Neural cell (in vitro differentiated cells): ENCODE measurements at regions not wholly inside any gene's neighbourhood (a gene's known extent, or its start where the extent isn't known, plus 50 kb on each side); places are given as distances from the start of the nearest gene placed in this dataset.

Experiments
- EP300 ChIP-seq: fragments of 450-650 bp; conservative IDR thresholded peaks from 2 replicates; pipeline ENCODE4 v1.6.1; 2014; ENCODE audit warnings: antibody characterized with exemption, mild to moderate bottlenecking, moderate library complexity; ENCODE audit not compliant: poor library complexity, severe bottlenecking
- EZH2 ChIP-seq: fragments of 200-600, 300-800 bp; shearing (Covaris generic), sonication (generic); IDR thresholded peaks from 2 replicates; pipeline ENCODE4 v1.6.1; 2014; ENCODE audit warnings: antibody characterized with exemption, low read length, borderline replicate concordance, mild to moderate bottlenecking; ENCODE audit not compliant: insufficient read depth, poor library complexity, severe bottlenecking
- POLR2AphosphoS5 ChIP-seq: IDR thresholded peaks from 2 replicates; pipeline ENCODE4 v1.6.1; 2012
- SMC3 ChIP-seq: fragments of 450-650 bp; conservative IDR thresholded peaks from 2 replicates; pipeline ENCODE4 v1.6.1; 2014; ENCODE audit warnings: antibody characterized with exemption, mild to moderate bottlenecking, moderate library complexity; ENCODE audit not compliant: poor library complexity
- TAF1 ChIP-seq: IDR thresholded peaks from 2 replicates; pipeline ENCODE4 v1.6.1; 2012; ENCODE audit warnings: low read depth
- TF ChIP-seq, protein P1 (sequence below): fragments of 450-650 bp; IDR thresholded peaks from 2 replicates; pipeline ENCODE4 v1.5.1; 2014; ENCODE audit warnings: antibody characterized with exemption, mild to moderate bottlenecking, moderate library complexity; ENCODE audit not compliant: poor library complexity, severe bottlenecking
- TF ChIP-seq, protein P2 (sequence below): IDR thresholded peaks from 2 replicates; pipeline ENCODE4 v1.6.1; 2012; ENCODE audit warnings: borderline replicate concordance

- TF ChIP-seq, protein P1, sequence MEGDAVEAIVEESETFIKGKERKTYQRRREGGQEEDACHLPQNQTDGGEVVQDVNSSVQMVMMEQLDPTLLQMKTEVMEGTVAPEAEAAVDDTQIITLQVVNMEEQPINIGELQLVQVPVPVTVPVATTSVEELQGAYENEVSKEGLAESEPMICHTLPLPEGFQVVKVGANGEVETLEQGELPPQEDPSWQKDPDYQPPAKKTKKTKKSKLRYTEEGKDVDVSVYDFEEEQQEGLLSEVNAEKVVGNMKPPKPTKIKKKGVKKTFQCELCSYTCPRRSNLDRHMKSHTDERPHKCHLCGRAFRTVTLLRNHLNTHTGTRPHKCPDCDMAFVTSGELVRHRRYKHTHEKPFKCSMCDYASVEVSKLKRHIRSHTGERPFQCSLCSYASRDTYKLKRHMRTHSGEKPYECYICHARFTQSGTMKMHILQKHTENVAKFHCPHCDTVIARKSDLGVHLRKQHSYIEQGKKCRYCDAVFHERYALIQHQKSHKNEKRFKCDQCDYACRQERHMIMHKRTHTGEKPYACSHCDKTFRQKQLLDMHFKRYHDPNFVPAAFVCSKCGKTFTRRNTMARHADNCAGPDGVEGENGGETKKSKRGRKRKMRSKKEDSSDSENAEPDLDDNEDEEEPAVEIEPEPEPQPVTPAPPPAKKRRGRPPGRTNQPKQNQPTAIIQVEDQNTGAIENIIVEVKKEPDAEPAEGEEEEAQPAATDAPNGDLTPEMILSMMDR, result no peak
- TF ChIP-seq EP300 (no peak), EZH2 (no peak), SMC3 (no peak), POLR2AphosphoS5 (no peak), TAF1 (no peak)
- TF ChIP-seq, protein P2, sequence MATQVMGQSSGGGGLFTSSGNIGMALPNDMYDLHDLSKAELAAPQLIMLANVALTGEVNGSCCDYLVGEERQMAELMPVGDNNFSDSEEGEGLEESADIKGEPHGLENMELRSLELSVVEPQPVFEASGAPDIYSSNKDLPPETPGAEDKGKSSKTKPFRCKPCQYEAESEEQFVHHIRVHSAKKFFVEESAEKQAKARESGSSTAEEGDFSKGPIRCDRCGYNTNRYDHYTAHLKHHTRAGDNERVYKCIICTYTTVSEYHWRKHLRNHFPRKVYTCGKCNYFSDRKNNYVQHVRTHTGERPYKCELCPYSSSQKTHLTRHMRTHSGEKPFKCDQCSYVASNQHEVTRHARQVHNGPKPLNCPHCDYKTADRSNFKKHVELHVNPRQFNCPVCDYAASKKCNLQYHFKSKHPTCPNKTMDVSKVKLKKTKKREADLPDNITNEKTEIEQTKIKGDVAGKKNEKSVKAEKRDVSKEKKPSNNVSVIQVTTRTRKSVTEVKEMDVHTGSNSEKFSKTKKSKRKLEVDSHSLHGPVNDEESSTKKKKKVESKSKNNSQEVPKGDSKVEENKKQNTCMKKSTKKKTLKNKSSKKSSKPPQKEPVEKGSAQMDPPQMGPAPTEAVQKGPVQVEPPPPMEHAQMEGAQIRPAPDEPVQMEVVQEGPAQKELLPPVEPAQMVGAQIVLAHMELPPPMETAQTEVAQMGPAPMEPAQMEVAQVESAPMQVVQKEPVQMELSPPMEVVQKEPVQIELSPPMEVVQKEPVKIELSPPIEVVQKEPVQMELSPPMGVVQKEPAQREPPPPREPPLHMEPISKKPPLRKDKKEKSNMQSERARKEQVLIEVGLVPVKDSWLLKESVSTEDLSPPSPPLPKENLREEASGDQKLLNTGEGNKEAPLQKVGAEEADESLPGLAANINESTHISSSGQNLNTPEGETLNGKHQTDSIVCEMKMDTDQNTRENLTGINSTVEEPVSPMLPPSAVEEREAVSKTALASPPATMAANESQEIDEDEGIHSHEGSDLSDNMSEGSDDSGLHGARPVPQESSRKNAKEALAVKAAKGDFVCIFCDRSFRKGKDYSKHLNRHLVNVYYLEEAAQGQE, result no peak
Measured at GRCh38 chr5:128749136-128749898, 211.3 kb upstream of the FBN2 start.
